RWPE1 (cell line): ENCODE measurements at regions not wholly inside any gene's neighbourhood (a gene's known extent, or its start where the extent isn't known, plus 50 kb on each side); places are given as distances from the start of the nearest gene placed in this dataset.

ENCODE experiments used
- CTCF ChIA-PET: fragments of 350-600 bp; sonication (Branson Sonifier 250); formaldehyde crosslinking; extraction: SDS; loops from one replicate; lab custom pipeline; 2021; lab: Yijun Ruan, JAX
- POLR2A ChIA-PET: fragments of 400-600 bp; formaldehyde crosslinking; extraction: SDS; loops from one replicate; lab custom pipeline; 2020; ENCODE audit warnings: antibody characterized with exemption; ENCODE audit not compliant: low non-redundant PET; lab: Yijun Ruan, JAX
- DNase-seq: peaks from one replicate; pipeline ENCODE4 v3.0.0; 2012; ENCODE audit warnings: low spot score
- H3K27ac ChIP-seq: fragments of 450-650 bp; 2 replicates; pipeline ENCODE4 v1.5.1; 2017
- TF ChIP-seq, protein P1 (sequence below): fragments of 450-650 bp; conservative IDR thresholded peaks from 2 replicates; pipeline ENCODE4 v1.5.1; 2017; ENCODE audit warnings: low read depth, mild to moderate bottlenecking

GRCh38 chr1:182142621-182143020 is 81.1 kb upstream of the ZNF648 start:
- no peak for DNase-seq
- TF ChIP-seq, protein P1, sequence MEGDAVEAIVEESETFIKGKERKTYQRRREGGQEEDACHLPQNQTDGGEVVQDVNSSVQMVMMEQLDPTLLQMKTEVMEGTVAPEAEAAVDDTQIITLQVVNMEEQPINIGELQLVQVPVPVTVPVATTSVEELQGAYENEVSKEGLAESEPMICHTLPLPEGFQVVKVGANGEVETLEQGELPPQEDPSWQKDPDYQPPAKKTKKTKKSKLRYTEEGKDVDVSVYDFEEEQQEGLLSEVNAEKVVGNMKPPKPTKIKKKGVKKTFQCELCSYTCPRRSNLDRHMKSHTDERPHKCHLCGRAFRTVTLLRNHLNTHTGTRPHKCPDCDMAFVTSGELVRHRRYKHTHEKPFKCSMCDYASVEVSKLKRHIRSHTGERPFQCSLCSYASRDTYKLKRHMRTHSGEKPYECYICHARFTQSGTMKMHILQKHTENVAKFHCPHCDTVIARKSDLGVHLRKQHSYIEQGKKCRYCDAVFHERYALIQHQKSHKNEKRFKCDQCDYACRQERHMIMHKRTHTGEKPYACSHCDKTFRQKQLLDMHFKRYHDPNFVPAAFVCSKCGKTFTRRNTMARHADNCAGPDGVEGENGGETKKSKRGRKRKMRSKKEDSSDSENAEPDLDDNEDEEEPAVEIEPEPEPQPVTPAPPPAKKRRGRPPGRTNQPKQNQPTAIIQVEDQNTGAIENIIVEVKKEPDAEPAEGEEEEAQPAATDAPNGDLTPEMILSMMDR: no peak
- POLR2A ChIA-PET: interaction anchor here (0.5 kb wide), 1 partner anchor 768 kb away, joined by 3 read pairs; no protein-coding TSS in a partner anchor
- peak overlapping the region; percentile 100 for H3K27ac ChIP-seq
- CTCF ChIA-PET: interaction anchor here (0.6 to 2.8 kb wide), 27 partner anchors 8 to 664 kb away, joined by 3 to 58 read pairs (median 3); no protein-coding TSS in a partner anchor

DNA sequence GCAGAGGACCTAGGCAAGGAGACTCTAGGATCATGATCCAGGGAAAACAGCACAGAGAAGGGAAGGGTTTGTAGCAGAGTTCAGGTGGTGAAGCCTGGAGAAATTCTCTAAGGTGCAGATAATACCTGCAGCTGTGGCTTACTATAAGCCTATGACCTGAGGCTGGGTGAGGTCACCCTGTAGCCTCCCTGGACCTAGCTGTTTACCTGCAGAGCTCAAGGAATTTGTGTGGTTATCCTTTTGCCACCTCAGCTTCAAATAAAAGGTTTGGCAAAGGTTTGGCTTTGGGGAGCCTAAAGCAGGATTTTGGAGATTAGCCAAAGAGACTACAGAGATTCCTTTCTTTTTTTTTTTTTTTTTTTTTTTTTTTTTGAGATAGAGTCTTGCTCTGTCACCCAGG is 79.5 kb upstream of the ZNF648 start:
- POLR2A ChIA-PET: no interaction called here
- no peak overlapping the region for H3K27ac ChIP-seq
- CTCF ChIA-PET: interaction anchor here (0.6 to 1.7 kb wide), 3 partner anchors 148 to 256 kb away, joined by 3 to 5 read pairs (median 4); no protein-coding TSS in a partner anchor
- no peak for DNase-seq
- TF ChIP-seq, protein P1: no peak

DNA sequence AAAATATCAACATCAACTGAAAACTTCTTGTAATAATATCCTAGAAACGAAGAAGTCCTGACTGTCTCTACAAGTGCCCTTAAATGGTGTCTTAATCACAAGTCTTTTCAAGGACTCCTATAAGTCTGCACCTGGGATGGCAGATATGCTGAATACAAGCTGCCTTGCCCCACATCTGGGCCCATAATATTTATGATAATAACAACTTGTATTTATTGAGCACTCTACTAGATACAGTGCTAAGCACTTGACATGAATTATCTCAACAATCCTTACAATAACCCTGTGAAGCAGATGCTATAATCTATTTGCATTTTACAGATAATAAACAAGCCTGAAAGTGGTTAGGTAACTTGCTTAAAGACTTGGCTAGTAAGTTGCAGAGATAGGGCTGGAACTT is 78.0 kb upstream of the ZNF648 start:
- POLR2A ChIA-PET: no interaction called here
- no peak overlapping the region for H3K27ac ChIP-seq
- CTCF ChIA-PET: interaction anchor here (0.6 to 1.7 kb wide), 2 partner anchors 70 to 257 kb away, joined by 4 read pairs; no protein-coding TSS in a partner anchor
- TF ChIP-seq, protein P1: no peak
- DNase-seq: no peak

DNA sequence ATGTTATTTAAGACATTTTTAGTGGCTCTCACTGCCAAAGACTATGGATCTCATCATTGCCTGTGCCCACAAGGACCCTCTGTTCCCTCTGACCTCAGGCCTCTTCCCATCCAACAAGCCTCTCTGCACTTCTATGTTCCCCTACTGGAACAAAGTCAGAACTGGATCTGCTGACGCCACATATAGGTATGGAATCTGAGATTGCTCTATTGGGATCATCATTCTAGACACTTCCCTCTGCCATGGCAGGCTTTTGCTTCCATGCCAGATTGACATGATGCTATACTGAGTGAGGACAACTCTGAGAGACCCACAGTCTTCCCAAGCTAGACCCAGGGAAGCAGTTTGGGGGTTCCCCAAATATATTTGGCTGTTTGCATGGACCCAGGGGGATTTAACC is 76.0 kb upstream of the ZNF648 start:
- DNase-seq: no peak
- TF ChIP-seq, protein P1: no peak
- CTCF ChIA-PET: no interaction called here
- H3K27ac ChIP-seq: no peak overlapping the region
- POLR2A ChIA-PET: no interaction called here

DNA sequence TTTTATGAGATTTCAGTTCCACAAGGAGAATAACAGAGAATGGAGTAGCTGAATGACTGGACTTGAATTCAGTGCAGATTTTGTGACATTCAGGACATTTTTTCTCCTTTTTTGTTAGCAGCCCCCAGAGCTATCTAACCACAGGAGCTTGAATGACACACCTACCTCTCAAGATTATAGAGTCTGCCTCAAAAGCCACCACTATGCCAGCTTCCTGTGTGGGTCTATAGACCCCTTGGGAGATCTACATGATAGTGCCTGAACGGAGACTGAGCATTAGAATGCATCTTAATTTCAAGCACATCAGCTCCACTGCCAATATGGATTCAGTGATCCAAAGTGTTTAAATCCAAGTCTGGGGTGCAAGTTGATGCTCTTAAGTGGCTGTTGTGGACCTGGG is 74.4 kb upstream of the ZNF648 start:
- TF ChIP-seq, protein P1: no peak
- no peak overlapping the region for H3K27ac ChIP-seq
- ChIA-PET POLR2A (no interaction called here), CTCF (no interaction called here)
- DNase-seq: no peak

DNA sequence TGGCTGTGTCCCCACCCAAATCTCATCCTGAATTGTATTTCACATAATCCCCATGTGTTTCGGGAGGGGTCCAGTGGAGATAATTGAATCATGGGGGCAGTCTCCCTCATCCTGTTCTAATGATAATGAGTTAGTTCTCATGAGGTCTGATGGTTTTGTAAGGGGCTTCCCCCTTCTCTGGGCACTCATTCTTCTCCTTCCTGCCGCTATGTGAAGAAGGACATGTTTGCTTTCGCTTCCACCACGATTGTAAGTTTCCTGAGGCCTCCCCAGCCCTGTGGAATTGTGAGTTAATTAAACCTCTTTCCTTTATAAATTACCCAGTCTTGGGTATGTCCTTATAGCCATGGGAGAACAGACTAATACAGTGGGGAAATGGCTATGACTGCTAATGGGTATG is 72.7 kb upstream of the ZNF648 start:
- CTCF ChIA-PET: interaction anchor here (0.9 kb wide), 1 partner anchor 9 kb away, joined by 3 read pairs; no protein-coding TSS in a partner anchor
- no peak for DNase-seq
- POLR2A ChIA-PET: no interaction called here
- no peak overlapping the region for H3K27ac ChIP-seq
- TF ChIP-seq, protein P1: no peak
